ENCODE measurements at regions not wholly inside any gene's neighbourhood (a gene's known extent, or its start where the extent isn't known, plus 50 kb on each side); places are given as distances from the start of the nearest gene placed in this dataset.

DNA sequence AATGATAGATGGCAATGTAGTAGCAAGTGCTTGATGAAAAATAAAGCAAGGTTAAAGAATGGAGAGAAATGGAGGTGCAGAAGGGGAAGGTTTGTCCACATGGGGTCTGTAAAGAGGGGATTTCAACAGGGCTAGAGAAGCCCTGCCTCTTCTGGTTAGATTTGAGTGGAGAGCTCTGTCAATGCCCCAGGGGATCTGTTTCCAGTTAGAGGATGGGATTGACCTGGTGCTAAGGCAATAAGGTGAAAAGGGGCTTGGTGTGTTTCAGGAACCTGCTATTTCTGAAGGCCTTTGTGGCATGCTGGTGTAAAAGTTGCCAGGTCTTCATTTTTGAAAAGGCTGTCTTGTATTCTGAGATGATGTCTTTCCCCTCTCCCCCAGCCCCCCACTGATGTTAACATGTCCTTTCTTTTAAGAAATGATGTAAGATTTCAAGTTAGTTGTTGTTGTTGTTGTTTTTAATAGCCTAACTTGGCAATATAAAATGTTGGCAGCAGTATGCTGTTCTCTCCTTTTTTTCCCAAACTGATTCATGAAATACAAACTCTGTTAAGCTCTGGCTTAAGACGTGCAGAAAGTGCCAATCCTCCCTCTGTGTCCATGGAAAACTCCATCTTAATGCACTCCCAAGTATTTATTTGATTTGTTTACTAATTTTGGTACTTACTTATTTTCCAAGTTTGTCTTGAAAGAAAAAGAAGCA is 370.3 kb upstream of the ADGRL2 start:
- DNase-seq: no peak

DNA sequence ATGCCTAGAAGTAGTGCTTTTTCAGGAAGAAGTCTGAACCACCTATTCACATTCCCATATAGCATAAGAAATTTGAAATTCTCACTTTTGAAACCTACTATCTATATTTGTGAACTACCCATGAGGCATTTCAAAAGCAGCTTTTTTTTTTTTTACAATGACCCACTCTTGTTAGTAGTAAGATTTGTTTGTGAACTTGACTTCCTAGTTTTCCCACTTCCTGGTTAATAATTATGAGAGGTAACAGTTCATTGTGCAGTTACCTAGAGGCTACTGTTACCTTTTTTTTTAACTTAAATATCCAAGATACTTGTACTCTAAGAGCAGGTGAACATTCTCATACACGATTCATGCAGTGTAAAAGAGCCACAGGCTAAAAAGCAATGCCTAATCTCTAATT is 371.7 kb upstream of the ADGRL2 start:
- no peak for DNase-seq

DNA sequence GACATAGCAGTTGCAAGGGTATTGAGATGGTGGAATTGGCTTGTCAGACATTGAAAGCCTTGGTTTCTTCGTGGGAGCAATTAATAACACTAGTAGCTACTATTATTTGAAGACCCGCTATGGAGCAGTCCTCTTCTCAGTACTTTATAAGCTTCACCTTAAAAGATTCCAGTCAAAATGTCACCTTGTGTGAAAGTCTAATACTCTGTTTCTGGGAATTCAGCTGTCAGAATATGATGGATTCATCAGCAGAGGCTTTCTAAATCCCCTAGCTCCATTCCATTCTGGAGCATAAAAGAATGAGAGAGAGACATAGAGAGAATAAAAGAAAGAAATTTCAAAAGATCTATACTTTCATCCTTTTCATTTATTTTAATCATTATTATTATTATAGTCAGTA is 375.9 kb upstream of the ADGRL2 start:
- no peak for DNase-seq

DNA sequence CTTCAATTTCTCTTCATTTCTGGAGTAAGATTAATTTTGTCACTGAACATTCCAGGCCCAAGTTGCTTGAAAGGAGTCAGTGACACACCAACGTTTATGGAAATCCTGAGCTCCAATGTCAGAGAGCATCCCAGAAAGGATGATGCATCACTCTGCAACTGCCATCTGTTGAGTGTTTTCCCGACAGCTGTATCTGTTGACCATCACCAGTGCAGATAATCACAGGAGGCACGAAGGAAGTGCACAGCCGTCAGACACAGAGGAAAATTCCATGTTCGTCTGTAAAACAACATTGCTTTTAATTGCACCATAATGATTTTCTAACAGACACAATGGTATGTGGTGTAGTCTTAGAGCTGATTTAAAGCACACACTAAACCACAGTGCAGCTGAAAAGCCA is 376.7 kb upstream of the ADGRL2 start:
- no peak for DNase-seq

DNA sequence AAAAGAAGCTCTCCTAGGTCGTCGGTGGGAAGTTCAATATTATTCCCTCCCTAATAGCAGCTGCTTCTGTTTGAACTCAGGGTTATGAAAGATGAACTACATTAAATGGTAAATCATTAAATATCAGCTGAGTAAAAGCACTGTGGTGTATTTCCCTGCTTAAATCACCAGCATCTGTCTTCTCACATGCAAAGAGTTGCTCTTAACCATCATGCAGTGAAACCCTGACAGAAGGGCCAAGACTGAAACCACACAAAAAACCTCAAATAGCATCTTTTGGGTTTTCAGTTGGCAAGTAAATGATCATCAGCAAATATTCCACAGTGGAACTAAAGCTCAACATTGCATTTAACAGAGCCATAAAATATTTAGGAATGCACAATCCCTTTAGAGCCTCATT is 380.0 kb upstream of the ADGRL2 start:
- no peak for DNase-seq

DNA sequence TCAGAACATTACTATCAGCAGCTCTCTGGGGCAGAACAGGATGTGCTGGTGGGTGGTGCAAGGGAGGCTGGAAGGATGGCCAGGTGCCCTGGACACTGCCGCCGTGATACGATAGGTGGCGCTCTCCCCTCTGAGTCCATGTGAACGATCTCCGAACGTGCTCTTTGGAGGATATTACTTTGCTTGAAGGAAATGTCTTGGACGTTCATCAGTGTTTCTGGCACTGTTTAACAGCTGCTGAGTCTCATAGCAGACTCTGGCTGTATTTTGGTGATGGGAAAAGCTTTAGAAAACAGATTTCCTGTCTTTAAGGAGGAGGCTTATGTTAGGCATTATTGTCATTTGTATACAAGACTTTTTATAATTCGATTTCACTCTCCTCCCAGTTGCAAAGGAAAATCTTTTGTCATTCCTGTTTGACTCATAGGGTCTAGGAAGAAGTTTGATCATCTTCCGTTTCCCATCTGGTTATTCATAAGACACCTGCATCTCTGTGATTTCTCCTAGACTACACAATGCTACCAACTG is 386.2 kb upstream of the ADGRL2 start:
- no peak for DNase-seq

DNA sequence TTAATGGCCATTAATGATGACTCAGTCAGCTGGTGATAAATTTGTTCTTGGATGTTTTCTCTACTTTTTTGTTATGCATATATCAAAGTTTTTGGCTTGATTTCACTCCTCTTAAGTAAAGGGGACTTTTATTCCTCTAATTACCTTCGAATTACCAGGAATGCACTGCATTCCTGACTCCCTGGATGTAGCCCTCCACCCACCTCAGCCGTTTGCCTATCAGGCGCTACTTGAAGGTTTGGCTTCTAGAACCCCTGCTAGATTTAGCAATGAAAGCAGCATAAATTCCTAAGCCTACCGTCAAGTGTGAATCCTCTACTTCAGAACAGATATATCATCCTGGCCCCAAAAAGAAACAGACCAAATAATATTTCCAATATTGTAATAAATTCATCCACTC is 387.8 kb upstream of the ADGRL2 start:
- no peak for DNase-seq

DNA sequence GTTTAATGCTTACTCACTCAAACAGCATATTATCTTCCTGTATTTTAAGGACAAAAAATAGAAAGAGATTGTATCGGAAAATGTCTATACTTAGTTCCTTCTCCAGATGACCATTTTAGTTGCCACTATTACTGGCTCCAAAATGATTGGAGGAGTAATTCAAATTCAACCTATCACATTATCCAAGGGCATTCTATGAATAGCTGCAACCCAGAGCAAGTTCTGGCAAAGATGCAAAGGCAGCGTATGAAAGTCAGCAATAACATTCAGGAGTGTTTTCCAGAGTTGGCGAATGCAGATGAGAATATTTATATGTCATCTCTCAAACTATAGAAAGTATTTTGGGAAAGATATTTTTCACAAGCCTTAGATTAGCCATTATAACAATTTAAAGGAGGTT is 389.8 kb upstream of the ADGRL2 start:
- no peak for DNase-seq

DNA sequence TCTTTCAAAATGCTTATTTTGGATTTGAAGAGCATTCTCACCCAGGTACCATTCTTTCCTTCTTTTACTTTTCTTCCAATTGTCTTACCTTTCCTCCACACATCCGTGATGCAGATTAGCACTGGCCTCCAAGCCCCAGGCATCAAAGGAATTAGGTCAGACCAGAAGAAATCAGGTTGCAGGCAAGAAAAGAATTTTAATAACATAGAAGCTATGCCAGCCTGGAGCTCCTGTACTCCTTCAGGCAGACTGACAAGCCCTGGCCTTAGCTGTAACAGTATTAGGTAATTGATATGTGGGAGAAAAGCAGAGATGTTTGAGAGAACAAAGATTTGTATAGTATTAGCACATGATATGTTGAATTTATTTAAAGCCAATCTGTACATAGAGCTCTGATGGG is 390.4 kb upstream of the ADGRL2 start:
- DNase-seq: peak; percentile 41

DNA sequence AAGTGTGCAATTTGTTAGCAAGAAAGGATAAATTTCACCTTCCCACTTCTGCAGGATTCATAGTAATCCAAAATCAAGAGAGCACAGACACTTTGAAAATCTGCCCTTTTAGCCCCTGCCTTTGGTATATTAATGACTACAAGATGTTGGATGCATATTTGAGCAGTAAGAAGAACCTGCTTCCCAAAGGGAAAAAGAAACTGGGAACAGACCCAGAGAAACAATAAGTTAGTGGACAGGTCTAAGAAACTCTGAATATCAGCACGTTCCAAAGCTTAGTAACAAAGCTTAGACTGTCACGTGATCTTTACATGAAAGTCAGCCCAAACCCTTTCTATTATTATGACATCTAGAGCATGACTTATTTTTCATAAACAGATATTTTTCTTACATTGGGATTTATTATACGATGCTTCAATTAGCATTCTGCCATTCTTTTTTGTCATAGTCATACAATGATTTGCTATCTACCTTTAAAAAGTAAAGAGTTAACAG is 390.9 kb upstream of the ADGRL2 start:
- no peak for DNase-seq

DNA sequence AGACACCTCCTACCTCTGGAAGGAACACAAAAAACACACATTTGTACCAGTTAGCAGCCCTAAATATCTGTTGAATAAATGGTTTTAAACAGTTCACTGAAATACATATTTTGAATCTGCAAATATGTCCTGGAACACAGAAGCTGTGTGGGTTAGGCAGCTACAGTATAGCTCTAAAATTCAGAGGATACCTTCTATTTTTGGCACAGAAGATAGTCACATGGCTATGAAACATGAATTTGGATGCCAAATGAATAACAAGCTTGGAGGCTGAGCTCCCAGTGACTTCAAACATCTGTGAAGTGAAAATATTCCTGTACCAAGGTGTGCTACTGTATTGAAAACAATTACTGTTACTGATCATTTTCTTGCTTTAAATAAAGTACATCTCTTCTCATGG is 391.5 kb upstream of the ADGRL2 start:
- no peak for DNase-seq

DNA sequence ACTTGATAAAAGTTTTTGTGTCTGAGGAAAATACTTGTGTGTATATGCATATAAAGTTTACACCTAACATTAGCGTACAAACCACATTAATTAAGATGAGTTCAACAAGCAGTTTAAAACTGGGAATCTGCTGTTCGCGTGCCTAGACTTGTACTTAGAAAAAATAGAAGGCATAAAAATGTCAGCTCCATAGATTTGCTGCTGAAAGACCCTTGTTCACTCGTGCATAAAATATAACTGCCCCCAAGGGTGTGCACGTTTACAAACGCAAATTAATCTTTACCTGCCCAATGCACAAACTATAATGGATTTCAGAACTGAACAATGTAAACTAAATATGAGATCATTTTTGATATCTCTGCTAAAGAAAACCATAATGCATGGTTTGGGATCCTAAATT is 392.3 kb upstream of the ADGRL2 start:
- no peak for DNase-seq

DNA sequence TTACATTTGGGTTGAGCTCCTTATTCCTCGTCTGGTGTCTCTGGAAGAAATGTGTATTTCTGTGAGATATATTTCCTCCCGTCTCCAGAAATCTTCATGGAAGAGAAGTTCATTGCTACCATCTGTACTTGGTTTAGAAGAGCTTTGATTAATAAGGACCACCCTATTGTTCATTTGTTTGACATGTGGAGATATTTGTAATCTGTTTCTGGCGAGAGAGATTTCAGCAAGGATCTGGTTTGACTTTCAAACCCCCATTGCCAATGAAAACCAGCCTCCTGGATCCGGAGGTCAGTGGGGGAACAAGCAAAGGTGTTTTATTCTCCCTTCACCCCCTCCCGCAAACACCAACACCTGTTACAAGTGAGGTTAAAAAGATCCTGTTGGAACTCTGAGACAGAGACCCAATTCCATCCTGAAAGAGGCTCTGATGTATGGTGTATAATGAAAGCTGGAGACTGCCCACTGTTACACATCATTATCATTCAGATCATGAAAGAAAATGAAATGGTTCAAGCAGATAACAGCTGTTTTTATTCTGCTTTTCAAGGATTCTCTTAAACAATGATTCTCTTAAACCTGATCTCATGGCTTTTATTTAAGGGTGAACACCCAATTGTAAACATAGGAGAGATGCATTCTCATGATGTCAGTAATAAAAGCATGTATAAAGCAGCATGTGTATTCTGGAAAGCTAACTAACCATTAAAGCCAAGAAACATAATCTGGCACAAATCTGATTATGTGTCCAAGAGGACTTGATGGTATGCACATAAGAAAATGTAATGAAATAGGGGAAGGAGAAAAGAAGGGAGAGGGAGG is 393.5 kb upstream of the ADGRL2 start:
- no peak for DNase-seq

DNA sequence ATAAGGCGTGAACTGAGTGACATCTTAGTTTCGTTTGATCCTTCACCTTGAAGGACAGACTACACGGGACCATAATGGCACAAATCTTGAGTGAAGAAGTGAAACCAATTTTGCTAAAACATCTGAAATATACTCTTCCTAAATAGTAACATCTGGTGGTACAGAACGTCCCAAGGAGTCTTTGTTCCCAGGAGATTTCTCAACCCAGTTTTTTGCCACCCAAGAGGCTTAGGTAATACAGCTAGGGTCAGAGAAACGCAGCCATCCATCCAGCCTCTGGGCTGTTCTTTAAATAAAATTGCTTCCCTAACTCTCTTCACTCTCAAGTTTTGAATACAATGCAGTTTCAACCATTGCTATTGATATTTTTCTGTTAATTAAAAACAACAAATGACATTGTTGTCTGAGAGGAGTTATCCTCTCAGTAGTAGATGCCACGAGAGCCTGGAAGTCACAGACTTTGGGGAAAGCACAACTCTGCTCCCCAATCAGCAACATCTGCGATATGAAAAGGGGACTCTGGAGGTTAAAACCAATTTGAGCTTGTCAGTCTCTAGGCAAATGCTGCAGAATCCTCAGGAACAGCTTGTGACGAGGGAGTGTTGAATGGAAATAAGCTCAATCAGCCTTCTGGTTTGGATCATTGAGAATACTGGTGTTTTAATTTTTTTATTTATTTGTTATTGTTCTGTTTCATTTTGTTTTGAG is 394.3 kb upstream of the ADGRL2 start:
- DNase-seq: no peak

DNA sequence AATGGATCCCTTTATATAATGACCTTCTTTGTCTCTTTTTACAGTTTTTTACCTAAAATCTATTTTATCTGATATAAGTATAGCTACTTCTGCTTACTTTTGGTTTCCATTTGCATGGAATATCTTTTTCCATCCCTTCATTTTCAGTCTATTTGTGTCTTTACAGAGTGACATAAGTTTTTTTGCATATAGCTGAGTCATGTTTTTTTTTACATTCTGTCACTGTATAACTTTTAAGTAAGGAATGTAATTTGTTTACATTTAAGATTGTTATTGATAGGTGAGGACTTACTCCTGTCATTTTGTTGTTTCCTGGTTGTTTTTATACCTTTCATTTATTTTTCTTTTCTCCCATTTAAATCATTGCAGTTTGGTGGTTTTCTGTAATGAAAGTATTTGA is 402.7 kb upstream of the ADGRL2 start:
- DNase-seq: no peak

DNA sequence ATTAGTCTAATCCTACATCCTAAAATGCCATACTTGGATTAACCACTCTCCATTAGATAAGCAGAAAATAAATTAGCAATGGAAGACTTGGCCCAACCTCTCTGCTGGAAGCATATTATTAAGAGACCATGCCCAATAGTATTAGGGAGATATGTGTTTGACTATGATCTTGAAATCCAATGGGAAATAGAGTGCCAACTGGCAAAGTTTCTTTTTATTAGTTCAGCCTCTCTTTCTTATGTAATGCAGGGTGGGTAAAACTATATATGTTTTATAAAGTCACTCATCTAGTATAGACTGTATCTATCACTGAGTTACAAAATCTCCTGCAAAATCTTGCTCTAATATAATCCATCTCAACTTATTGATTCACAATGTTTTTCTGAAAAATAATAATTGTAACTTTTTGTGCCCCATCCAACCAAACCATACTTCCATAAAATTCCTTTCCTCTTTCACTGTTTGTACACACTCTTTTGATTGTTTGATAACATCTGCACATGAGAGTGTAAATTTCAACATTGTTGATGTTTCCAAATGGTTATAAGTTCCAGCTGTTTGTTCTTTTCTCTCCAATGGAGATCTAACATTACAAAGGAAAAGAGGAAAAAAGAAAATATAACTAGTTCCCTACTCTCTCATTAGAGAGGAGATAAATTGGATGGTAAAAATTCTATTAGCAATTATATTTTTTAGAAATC is 408.1 kb upstream of the ADGRL2 start:
- DNase-seq: no peak

DNA sequence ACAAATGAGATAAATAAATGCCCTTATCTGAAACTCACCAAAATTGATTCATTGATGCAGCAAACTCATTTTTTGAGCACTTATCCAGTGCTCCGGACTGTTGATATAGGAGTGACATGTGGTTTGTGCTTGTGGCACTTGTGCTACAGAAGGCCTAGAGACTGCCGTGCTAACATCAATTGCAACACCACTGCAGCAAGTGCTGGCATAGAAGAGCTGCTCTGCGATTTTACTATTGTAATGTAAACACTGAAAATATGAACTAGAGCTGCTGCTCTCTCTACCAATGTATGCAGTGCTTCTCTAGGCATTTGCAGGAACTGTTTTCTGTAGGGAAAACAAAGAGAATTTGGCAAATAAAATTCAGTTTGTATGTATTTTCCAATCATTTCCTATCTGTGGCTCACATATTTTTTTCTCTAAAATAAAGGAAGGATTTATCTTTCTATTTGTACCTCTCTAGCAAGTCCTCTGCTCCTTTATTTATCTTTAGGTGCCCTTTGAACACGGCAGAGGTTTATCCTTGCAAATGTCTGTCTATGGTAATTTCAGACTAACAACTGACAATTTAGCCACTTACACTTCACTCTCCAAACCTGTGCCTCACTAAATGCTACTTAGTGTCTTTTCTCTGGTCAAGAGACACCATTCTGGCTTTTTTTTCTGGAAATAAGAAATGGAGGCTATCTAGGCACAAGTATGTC is 409.5 kb upstream of the ADGRL2 start:
- DNase-seq: peak; percentile 67

DNA sequence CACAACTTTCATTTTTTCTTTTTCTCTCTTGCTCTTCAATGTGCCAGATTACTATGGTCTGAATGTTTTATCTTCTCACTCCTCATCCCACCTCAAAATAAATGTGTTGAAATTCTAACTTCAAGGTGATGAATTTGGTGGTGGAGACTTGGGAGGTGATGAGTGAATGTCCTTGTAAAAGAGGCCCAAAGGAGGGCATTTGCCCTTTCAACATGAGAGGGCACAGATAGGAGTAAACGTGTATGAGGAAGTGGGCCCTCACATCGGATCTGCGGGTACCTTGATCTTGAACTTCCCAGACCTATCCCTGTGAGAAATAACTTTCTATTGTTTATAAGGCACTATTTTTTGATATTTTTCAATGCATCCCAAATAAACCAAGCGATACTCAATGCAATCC is 412.3 kb upstream of the ADGRL2 start:
- no peak for DNase-seq

DNA sequence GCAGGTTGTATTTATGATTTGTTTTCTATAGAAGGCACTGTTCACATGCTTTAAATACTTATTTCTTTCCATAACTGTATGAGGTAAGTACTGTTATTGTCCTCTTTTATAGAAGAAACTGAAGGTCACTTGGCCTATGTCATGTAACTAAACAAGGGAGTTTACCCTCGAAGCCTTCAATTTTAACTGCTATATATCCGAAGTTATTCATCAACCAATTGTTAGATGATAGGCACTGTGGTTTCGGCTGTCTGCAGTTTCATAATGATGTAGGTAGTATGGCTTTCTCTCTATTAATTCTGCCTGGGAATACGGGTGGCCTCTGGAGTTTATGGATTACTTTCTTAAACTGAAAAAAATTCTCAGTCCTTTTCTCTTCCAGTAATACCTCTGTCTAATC is 413.3 kb upstream of the ADGRL2 start:
- no peak for DNase-seq

DNA sequence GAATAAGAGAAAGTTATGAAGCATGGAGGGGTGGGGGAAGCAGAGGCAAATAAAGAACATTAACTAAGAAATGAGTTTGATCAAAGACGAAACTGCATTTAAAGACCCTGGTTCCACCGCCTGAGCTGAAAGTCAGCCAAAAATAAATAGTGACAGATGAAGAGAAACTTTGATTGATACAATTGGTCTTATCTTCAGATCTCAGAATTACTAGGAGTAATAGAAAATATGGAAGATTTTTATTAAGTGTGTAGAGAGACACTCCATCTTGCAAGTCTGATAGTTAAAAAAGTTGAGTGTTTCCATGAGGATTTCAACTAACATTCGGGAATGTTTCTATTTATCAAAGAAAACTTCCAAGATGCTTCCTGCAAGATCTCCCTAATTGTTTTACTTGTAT is 418.2 kb upstream of the ADGRL2 start:
- DNase-seq: no peak

DNA sequence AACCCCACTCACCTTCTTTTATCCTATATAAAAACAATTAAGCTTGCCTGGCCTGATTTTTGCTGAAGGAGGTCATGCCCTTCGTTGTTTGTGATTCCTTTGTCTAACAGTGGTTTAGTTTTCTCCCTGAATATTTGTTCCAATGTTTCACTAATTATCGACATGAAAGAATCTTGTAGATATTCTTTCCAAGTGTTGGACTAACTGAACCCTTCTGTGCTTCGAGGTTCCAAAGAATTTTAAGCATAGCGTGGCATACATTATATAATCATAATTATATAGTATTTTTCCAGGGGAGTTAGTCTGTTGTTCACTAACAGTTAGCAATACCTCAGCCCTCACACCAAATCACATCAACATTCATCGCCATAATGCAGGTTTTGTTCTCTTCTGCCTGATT is 418.9 kb upstream of the ADGRL2 start:
- no peak for DNase-seq

DNA sequence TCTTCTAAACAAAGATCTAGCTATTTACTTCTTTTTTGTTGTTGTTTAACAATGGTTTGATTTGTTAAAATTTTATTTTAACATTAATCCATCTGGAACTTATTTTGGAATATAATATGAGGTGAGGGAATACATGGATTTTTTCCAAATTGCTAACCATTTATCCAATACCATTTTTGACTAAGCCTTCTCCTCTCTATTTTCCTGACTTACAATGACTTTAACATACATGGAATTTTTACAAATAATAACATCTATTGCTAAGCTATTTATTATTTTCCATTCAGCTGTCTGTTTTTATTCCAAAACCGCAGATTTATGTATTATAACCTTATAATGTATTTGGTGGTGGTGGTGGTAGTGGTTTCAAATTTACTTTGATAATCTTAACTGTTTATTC is 420.3 kb upstream of the ADGRL2 start:
- no peak for DNase-seq
